PC-9 (cell line): ENCODE measurements at regions not wholly inside any gene's neighbourhood (a gene's known extent, or its start where the extent isn't known, plus 50 kb on each side); places are given as distances from the start of the nearest gene placed in this dataset.

Source experiments
- EZH2 ChIP-seq: fragments of 200-600 bp; sonication (generic); IDR thresholded peaks from 2 replicates; pipeline ENCODE4 v1.8.0; 2017; ENCODE audit warnings: antibody characterized with exemption, low read depth
- TF ChIP-seq, protein P1 (sequence below): fragments of 200-600 bp; sonication (generic); conservative IDR thresholded peaks from 2 replicates; pipeline ENCODE4 v1.6.1; 2017; ENCODE audit warnings: mixed run types, antibody characterized with exemption, mild to moderate bottlenecking, moderate library complexity

DNA sequence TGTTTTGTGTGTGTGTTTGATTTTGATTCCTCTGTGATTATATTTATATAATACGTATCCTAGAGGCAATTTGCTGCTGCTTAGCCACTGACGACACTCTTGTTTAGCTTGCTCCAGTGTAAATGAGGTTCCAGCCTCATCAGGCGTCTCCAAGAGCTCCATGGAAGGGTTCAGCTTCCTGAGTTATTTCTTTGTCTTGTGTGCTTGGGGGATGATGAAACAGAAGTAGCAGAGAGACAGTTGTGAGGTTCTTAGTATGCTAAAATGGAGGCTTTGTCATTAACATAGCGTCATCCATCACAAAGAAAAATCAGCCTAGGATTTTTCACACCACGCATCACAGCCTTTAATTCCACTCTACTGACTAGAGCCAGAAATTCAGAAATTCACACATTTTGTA lies 85.1 kb downstream of the KLF6 start:
- TF ChIP-seq, protein P1, sequence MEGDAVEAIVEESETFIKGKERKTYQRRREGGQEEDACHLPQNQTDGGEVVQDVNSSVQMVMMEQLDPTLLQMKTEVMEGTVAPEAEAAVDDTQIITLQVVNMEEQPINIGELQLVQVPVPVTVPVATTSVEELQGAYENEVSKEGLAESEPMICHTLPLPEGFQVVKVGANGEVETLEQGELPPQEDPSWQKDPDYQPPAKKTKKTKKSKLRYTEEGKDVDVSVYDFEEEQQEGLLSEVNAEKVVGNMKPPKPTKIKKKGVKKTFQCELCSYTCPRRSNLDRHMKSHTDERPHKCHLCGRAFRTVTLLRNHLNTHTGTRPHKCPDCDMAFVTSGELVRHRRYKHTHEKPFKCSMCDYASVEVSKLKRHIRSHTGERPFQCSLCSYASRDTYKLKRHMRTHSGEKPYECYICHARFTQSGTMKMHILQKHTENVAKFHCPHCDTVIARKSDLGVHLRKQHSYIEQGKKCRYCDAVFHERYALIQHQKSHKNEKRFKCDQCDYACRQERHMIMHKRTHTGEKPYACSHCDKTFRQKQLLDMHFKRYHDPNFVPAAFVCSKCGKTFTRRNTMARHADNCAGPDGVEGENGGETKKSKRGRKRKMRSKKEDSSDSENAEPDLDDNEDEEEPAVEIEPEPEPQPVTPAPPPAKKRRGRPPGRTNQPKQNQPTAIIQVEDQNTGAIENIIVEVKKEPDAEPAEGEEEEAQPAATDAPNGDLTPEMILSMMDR, result no peak
- TF ChIP-seq EZH2, result no peak
